AG09309 (cell line): ENCODE measurements at regions not wholly inside any gene's neighbourhood (a gene's known extent, or its start where the extent isn't known, plus 50 kb on each side); places are given as distances from the start of the nearest gene placed in this dataset.

Experiments
- DNase-seq: peaks from one replicate; pipeline ENCODE4 v3.0.0-alpha.2; 2010; ENCODE audit warnings: low read depth
- H3K4me3 ChIP-seq: 2 replicates; pipeline ENCODE4 v1.5.1; 2011; ENCODE audit warnings: mild to moderate bottlenecking, low read depth, low read length, moderate library complexity; ENCODE audit not compliant: control insufficient read depth
- TF ChIP-seq, protein P1 (sequence below): IDR thresholded peaks from 2 replicates; pipeline ENCODE4 v1.5.1; 2011; ENCODE audit warnings: mild to moderate bottlenecking, low read depth, low read length, inconsistent platforms; ENCODE audit not compliant: insufficient read depth, control insufficient read depth; ENCODE audit errors: missing control alignments

GRCh38 chr10:2985729-2986232 lies 81.6 kb upstream of the PFKP start:
- no peak for DNase-seq
- TF ChIP-seq, protein P1, sequence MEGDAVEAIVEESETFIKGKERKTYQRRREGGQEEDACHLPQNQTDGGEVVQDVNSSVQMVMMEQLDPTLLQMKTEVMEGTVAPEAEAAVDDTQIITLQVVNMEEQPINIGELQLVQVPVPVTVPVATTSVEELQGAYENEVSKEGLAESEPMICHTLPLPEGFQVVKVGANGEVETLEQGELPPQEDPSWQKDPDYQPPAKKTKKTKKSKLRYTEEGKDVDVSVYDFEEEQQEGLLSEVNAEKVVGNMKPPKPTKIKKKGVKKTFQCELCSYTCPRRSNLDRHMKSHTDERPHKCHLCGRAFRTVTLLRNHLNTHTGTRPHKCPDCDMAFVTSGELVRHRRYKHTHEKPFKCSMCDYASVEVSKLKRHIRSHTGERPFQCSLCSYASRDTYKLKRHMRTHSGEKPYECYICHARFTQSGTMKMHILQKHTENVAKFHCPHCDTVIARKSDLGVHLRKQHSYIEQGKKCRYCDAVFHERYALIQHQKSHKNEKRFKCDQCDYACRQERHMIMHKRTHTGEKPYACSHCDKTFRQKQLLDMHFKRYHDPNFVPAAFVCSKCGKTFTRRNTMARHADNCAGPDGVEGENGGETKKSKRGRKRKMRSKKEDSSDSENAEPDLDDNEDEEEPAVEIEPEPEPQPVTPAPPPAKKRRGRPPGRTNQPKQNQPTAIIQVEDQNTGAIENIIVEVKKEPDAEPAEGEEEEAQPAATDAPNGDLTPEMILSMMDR, result no peak
- H3K4me3 ChIP-seq, result no peak overlapping the region

DNA sequence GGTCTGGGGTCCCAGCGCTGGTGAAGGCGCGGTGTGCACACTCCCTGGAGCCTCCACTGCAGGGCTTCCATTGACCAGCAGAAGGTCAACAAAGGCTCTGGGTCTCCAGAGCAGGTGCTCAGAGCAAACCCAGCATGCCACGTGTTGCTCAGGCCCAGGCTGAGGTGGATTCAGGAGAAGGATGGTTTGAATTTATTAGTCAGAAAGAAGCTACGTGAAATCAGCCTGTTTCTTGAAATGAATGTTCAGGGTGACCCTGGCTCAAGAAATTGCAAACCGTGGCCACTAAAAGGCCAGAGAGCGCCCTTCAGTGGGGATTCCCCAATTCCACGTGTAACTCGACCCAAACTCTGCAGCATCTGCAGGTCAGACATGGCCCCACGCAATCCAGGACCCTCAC lies 82.7 kb upstream of the PFKP start:
- no peak overlapping the region for H3K4me3 ChIP-seq
- TF ChIP-seq, protein P1, result no peak
- DNase-seq, result no peak

DNA sequence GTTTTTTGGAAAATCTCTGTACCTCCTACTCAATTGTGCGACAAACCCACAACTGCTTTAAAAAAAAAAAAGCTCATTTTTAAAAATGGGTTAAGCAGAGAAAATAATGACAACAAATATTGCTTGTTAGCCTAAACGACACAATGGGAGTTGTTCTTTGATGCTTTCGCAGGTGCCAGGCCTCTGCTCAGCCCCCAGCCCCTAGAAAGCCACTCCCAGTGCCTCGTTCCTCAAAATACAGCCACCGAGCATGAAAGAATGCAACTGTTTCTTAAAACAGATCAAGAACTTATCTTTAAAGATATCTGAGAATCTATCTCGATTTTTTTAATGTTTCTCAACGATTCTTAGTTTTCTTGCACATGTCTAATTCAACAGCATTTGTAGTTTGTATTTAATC lies 85.2 kb upstream of the PFKP start:
- DNase-seq, result no peak
- H3K4me3 ChIP-seq, result no peak overlapping the region
- TF ChIP-seq, protein P1, result no peak

GRCh38 chr10:2981361-2981801 lies 86.0 kb upstream of the PFKP start:
- DNase-seq, result no peak
- no peak overlapping the region for H3K4me3 ChIP-seq
- TF ChIP-seq, protein P1, result no peak

DNA sequence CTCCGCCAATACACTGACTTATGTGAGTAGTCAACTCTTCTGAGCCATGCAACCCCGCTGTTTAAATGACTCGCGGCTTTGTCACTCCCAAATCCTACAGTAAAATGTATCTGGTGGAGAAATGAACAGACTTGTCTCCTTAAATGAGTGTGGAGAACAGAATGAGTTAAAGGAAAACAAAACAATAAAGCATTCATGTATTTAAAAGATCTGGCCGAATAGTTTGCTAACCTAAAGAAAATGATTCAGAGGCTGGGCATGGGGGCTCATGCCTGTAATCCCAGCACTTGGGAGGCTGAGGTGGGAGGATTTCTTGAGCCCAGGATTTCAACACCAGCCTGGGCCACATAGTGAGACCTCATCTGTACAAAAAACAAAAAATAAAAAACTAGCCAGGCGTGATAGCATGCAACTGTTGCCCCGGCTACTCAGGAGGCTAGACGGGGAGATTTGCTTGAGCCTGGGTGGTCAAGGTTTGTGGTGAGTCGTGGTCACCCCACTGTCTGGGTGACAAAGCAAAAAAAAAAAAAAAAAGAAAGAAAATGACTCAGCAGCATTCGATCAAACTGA lies 86.5 kb upstream of the PFKP start:
- TF ChIP-seq, protein P1, result no peak
- DNase-seq, result no peak
- no peak overlapping the region for H3K4me3 ChIP-seq

DNA sequence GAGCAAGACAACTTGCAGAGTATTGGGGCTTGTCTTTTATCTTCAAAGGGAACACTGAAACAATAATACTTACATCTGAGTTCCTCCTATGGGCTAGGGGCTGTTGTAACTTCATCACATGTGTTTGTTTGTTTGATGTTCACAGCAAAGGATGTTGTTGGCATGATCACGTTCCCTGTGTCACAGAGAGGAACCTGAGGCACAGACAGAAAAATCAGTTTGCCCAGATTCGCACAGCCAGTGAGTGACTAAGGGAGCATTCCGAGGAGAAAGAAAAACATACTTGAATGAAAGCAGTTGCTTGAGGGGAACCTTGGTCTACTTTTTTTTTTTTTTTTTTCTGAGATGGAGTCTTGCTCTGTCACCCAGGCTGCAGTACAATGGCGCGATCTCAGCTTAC lies 87.2 kb upstream of the PFKP start:
- TF ChIP-seq, protein P1, result no peak
- H3K4me3 ChIP-seq, result no peak overlapping the region
- no peak for DNase-seq
